ENCODE measurements at regions not wholly inside any gene's neighbourhood (a gene's known extent, or its start where the extent isn't known, plus 50 kb on each side); places are given as distances from the start of the nearest gene placed in this dataset.

DNA sequence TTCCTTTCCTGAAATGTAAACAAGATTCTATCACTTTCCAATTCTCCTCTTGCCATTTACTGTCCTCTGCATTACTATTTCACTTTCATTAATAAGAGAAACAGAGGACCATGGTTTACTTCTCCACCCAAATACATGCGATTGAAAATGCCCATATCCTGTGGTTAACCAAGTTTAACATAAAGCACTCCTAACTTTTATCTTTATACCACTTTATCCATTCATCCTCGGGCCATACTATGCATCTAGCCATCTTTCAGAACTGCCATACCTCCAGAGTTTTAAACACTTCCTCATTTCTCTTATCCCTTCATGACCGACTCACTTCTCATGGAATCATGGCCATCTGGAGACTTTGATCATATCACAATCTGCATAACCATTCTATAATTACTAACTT lies 1182.3 kb downstream of the CNTNAP5 start:
- TF ChIP-seq, protein P1, sequence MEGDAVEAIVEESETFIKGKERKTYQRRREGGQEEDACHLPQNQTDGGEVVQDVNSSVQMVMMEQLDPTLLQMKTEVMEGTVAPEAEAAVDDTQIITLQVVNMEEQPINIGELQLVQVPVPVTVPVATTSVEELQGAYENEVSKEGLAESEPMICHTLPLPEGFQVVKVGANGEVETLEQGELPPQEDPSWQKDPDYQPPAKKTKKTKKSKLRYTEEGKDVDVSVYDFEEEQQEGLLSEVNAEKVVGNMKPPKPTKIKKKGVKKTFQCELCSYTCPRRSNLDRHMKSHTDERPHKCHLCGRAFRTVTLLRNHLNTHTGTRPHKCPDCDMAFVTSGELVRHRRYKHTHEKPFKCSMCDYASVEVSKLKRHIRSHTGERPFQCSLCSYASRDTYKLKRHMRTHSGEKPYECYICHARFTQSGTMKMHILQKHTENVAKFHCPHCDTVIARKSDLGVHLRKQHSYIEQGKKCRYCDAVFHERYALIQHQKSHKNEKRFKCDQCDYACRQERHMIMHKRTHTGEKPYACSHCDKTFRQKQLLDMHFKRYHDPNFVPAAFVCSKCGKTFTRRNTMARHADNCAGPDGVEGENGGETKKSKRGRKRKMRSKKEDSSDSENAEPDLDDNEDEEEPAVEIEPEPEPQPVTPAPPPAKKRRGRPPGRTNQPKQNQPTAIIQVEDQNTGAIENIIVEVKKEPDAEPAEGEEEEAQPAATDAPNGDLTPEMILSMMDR (IDR thresholded peaks at IDR 0.05): no peak
- no peak for TF ChIP-seq POLR2A (IDR thresholded peaks at IDR 0.05)
- no peak for TF ChIP-seq POLR2AphosphoS5 (IDR thresholded peaks at IDR 0.05)
